CD4-positive, alpha-beta T cell treated with Interleukin-1 beta for 1 hour (primary cell): ENCODE measurements at regions not wholly inside any gene's neighbourhood (a gene's known extent, or its start where the extent isn't known, plus 50 kb on each side); places are given as distances from the start of the nearest gene placed in this dataset.
"Not testable (repeated sequence)": the region's sequence is repeated elsewhere in the genome, so short reads cannot be mapped to it uniquely, and the experiment has no call there.

Experiments used
- DNase-seq, 2 donors: peaks; one replicate each; pipeline ENCODE4 v3.0.0-alpha.2; 2020 to 2022

DNA sequence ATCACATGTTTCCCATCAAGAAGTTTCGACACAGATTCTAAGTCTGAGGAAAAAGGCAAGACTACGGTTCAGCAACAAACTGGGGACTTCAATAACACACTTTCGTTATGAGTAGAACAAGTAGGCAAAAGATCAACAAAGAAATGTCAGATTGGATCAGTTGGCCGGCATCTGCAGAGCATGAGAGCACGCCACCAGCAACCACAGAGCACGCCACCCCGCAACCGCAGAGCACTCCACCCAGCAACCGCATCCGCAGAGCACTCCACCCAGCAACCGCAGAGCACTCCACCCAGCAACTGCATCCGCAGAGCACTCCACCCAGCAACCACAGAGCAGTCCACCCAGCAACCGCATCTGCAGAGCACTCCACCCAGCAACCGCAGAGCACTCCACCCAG, 89.7 kb upstream of the FAM20C start:
- DNase-seq: peak in 1 of 2 donors; percentile 11

DNA sequence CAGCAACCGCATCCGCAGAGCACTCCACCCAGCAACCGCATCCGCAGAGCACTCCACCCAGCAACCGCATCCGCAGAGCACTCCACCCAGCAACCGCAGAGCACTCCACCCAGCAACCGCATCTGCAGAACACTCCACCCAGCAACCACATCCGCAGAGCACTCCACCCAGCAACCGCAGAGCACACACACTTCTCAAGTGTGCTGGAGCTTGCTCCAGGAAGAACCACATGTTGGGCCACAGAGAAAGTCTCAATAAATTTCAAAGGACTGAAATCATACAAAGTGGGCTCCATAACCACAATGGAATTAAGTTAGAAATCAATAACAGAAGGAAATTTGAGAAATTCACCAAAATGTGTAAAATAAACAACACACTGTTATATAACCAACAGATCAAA, 88.4 kb upstream of the FAM20C start:
- not testable (repeated sequence) for DNase-seq

DNA sequence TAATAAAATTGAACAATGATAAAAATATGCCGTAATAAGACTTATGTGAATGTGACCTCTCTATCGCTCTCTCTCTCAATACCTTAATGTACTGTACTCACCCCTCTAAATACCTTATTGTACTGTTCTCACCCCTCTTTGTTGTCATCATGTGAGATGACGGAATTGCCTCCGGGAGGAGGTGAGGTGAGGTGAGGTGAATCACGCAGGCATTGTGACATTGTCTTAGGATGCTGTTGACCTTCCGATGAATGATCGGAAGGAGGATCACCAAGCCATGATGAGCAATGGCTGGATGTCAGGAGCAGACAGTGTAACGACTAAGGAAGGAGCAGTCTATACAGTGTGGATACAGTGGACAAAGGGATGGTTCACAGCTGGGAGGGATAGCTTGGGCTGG, 87.4 kb upstream of the FAM20C start:
- DNase-seq: no peak

DNA sequence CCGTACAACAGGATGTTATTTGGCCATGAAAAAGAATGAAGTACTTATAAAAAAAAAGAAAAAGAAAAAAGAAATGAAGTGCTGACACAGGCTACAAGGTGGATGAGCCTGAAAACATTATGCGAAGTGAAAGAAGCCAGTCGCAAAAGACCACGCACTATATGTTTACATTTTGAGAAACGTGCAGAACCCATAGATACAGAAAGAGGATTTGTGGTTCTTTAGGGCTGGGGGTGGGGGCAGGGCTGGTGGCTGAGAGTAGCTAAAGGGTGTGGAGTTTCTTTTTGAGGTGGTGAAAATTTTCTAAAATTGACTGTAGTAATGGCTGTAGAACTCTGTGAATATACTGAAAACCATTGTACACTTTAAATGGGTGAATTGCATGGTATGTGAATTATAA, 86.0 kb upstream of the FAM20C start:
- DNase-seq: no peak

DNA sequence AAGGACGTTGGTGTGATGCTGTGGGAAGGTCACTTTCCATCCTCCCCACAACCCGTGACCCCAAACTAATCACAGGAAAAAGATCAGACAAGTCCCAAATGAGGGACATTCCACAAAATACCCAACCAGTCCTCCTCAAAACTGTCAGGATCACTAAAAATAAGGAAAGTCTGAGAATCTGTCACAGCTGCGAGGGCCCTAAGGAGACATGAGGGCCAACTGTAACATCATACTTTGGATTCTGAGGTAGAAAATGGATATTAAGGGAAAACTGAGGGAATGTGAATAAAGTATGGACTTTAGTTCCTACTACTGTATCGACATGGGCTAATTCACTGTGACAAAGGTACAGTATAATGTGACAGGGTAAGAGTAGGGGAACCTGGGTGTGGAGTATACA, 85.1 kb upstream of the FAM20C start:
- DNase-seq: no peak

DNA sequence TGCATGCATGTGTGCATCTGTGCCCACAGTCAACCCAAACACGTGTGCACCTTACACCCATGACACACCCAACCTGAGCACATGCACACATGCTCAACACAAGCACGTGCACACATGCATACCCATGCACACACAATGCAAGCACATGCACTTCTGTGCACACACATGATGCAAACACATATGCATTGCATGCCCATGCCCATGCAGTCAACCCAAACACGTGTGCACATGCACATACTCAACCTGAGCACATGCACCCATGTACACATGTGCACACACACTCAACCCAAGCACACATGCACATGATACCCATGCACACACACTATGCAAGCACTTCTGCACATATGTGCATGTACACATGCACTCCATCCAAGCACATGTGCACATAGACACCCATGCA, 84.5 kb upstream of the FAM20C start:
- no peak for DNase-seq

DNA sequence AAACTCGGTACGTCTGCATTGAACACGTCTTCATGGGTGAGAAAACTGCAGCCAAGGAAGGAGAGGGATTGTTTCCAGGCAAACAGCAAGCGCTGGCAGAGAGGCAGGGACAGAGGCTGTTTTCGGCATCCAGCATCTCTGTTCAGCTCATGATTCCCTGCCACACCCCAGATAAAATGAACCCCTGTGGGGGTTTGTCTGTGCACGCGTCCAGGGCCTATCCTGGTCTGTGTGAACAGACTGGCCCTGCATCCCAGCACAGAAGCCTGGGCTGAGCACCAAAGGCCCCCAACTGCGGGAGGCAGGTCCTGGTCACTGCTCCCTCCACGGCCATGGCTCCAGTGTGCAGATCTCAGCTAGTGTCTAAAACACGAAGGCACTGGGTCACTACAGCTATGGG, 83.3 kb upstream of the FAM20C start:
- no peak for DNase-seq

DNA sequence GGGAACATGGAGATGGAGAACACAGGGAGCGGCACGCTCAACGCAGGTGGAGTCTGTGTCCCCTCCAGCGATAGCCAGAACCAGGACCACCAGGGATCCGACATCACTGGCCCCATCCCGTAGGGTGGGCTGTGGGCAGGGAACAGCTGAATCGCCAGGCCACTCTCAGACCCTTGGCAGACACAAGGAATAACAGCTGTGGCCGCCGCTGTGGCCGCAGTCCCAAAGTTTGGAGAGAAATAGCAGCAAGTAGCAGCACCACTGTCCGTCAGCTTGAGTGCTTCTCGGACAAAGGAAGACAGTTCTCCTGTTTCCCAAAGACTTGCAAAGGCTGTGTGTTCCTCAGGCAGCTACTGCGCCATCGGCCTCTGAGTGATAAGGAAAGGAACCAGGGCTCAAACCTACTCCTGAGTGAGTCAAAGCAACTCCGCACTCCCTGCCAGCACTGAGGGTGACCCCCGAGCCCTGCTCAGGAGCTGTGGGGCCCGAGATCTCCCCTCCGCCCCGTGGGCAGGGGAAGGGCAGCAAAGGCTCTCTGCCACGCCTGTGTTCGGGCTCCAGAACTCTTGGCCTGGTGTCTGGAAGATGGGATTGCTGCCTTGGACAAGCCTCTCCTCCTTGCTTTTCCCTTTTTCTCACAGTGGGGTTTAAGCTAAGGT, 82.3 kb upstream of the FAM20C start:
- DNase-seq: no peak

DNA sequence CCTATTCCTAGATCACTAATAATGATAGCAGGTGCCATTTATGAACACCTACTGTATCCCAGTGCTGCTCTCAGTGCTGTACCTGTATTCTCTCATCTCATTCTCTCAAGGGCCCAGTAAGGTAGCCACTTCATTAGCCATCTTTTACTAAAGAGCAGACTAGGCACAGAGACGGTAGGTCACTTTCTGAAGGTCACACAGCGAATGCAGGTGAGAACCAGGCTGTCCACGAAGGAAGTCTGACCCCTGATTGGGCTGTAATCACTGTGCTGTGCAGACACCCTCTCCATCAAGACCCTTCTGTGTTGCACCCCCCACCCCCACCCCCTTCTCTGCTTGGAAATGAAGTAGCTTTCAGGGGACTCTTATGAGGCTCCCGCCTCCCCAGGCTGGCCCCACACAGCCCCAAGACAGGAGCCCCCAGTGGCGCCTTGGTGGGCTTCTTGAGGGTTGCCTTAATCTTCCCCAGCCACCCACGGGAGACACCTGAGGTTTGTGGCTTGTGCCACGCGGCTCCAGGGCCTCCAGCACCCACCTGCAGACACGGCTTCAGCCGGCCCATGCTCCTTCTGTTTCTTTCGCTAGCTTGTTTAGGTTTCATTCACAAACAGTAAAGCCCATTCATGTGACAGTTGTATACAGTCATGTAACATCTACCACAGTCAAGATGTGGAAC, 81.7 kb upstream of the FAM20C start:
- DNase-seq: no peak

DNA sequence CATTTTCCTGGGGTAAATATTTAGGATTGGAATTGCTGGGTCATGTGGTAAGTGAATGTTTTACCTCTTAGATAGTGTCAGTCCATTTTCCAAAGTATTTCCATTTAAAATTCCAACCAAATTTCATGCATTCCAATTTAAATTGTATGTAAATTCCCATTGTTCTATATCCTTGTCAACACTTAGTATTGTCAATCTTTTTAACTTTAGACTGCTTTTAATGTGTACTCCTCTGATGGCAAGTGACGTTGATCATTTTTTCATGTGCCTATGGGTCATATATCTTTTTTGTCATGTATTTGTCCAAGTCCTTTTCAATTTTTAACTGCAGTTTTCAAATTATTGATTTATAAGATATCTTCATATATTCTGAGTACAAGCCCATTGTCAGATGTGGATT, 80.8 kb upstream of the FAM20C start:
- no peak for DNase-seq

DNA sequence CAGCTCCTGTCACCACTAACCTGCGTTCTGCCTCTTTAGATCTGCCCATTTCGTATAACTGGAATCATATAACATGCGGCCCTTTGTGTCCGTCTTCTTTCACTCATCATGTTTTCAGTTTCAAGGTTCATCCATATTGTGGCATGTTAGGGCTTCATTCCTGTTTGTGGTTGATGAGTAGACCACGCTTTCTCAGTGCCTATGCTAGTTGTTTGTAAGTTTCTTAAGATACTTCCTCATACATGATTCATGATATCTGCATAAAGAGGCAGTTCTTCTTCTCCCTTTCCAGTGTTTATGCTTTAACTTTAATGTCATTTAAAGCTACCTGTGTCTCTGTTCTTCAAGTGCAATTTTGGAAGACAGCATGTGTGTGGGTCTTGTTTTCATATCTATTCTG, 79.5 kb upstream of the FAM20C start:
- no peak for DNase-seq

DNA sequence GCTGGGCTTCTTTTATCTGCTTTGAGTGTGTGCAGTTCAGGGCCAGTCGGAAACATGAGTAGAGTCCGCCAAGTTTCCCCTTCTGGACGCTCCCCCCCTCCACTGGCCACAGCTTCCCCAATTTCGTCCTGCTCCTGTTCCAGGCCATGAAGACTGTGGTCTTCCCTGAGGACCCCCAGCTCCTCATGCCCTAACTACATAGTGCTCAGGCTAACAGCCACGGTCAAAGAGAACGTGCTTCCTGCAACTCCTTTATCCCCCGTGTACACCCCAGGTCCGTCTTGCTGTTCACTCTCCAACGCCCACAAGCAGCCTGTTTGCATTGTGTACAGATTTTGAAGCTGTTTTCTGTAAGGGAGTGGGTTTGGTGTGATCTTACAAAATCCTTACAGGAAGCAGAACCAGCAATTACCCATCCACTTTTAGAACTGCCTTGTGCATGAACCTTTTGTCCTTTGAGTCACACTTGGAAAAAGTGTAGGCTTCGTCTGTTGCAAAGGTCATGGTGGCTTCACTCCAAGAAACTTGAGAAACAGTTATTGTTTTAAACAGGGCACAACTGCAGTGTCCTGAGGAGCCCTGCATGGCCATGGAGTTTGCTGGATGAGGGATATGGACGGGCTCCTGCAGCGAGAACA, 77.0 kb upstream of the FAM20C start:
- peak in 1 of 2 donors; percentile 25 for DNase-seq

DNA sequence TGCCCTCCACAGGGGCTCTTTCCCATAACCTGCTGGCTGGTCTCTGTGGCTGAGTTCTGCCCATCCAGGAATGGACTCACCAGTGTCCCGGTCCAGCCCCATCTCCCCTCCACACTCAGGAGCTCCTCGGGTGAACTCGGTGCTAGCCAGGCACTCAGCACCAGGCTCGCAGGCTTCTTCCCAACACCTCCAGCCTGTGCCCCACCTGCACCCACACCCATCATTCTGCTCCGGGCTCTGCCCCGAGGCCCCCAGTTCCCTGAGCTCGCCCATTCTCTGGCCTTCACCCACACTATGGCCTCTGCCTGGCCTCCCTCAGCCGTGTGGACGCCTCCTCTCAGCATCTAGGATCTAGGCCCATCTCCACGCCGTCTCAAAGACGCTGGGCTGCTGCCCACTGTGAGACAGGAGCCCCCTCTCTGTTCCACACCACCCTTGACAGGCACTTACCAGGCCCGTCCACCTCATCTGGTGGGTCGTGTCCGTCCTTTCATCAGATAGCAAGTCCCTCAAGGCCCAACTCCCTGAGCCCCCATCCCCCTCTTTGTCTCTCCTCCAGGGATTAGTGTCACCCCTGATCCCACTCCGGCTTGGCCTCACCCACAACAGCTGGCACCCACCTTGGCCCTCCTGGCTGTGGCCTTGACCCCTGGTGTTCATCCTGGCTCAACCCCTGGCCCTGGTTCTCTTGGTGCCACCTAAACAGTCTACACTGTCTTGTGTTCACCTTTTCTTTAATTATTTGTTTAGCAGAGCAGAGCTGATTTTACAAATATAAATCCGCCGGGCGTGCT, 76.0 kb upstream of the FAM20C start:
- DNase-seq: no peak

DNA sequence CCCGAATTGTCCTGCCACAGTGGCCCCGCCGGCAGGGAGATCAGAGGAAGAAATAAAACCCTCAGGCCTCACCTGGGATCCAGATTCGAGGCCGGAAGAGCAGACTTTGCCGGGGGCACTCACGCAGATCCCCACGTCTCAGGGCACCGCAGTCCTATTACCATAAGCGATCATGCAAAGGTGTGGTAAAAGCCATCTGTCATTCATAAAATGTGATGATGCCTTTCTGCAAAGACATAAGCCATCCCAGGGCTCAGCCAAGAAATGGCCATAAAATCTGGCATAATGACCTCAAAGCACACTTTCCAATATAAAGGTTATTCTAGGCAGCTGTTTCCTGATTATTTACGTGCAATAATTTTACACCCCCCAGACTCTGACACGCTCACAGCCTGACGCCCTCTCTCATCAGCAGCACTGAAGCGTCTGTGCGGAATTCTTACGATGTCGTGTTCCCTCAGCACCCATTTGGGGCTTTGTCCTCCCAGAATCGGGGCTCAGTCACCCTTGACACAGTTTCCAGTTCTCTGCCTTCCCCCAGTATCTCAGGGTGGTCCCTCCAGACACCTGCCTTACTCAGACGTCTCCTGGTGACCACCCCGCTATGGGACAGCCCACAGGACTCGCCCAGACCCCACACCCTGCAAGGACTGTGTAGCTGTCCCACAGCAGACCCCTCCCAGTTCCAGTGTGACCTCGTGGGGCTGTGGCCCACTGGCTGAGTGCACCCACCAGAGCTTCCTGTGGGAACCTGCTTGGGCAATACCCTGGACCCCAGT, 74.3 kb upstream of the FAM20C start:
- DNase-seq: no peak

DNA sequence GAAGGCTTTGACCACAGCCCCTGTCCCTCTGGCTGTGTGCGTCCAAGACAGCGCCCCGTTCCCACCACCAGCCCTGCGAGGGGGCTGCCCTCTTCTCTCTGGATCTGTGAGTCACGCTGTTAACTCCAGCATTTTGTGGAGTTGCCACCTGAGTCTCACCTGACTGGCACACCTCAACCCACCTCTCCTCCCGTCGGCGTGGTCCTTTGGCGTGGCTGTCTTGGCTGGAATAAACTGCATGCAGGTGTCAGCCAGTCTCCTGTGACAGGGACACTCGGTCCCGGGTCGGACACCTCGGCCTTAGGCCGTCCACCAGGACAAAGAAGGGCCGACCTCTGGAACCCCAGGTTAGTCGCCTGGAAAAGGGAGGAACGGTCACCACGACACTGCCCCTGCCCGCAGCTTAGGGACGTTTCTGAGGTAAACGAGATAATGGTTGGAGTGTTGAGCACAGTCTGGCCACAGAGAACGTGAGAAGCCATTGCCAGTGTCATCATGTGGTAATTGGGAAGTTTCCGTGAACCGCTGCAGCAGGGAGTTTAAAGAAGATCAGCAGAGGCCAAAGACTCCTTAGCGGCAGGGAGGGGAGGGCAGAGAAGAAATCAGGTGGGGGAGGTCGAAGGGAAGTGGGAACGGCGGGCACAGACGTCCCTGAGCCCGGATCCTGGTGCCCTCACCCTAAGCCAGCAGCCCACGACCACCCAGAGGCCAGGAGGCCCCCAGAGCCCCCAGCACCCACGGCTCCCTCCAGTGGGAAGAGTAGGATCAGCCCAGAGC, 73.6 kb upstream of the FAM20C start:
- no peak for DNase-seq

DNA sequence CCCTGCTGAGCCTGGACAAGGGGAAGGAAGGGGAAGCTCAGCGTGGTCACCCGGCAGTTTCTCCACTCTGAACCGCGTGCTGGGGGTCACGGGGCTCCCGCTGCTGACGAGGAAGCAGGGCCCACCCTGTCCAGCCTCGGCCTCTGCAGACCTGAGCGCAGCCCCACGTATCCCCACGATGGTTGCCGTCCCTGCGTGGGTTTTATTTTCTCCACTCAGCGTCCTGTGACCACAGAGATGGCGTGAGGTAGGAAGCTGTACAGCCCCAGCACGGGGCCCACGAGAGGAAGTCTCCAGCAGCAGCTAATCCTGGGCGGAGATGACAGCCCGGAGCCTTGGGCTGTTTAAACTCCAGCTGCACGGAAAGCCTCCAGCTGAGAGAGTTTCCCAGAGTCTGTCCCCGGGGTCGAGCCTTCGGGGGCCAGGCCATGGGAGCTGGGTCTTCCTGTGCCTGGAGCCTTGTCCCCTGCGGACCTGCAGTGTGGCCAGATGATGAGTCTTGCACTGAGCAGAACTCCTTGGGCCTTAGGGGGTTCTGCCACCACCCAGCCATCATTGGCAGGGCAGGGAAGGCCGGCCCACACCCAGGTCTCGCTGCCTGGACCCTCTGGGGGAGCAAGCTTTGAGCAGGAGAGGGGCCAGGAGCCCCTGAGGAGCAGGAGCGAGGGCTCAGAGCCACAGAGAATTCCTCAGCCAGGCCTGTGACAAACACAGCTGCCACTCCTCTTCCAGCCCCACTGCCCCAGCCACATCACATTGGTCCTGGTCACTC, 72.8 kb upstream of the FAM20C start:
- DNase-seq: peak in 1 of 2 donors; percentile 21

DNA sequence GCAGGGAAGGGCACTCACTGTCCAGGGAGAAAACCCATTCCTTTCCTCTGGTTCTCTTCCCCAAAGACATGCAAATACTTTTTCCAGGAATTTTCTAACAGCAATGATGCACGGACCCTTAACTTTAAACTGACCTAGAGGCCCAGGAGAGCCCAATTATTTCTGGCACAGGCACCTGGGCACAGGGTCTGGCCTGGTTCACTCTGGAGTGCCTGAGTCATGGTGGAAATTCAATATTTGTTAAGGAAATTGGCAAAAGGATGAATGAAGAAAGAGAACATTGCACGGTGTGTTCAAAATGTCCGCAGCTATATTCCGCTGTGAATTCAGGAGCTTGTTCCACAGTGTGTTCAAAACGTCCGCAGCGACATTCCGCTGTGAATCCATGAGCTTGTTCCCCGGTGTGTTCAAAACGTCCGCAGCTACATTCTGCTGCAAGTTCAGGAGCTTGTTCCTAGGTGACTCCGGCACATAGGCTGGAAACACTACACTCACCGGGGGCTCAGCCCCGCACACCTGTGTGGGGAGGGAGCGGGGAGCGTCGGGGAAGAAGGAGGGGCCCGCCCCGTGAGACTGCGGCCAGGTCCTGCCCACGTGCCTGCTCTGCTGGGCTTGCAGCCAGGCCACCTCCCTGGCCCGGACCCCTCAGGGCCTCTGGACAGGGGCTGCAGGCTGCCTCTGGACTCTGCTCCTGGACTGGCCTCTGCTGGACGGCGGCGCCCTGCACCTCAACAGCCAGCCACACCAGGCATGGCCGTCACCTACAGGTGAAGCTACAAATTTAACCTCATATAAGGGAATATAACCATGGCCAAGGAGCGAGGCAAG, 72.0 kb upstream of the FAM20C start:
- no peak for DNase-seq

DNA sequence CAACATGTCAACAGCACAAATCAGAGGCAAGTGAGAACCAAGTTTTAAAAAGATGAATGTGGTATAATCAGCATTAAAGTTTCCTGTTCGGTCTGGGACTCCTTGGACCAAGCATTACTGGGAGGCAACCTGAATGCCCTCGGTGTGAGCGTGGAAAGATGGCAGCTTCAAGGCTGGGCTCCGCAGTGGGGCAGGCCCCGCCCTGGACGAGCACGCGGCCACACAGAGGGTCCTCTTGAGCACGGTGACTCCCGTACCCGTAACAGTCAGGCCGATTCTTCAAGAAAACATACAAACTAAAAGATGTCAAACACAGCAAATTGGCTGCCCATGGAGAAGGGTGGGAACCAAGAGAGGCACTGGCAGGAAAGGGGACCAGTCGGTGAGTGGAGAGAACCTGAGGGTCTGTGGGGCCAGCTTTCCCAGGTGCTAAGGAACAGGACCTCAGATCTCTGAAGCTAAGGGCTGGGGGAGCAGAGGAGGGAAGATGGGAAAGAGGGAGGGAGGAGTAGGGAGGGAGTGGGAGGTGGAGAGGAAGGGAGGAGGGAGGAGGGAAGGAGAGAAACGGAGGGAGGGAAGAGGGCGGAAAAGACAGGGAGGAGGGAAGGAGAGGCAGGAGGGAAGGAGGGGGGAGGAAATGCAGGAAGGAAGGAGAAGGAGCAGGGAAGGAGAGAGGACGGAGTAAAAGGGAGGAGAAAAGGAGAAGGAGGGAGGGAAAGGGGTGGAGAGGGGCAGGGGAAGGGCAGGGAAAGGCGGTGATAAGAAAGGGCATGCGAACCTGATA, 71.2 kb upstream of the FAM20C start:
- DNase-seq: no peak

DNA sequence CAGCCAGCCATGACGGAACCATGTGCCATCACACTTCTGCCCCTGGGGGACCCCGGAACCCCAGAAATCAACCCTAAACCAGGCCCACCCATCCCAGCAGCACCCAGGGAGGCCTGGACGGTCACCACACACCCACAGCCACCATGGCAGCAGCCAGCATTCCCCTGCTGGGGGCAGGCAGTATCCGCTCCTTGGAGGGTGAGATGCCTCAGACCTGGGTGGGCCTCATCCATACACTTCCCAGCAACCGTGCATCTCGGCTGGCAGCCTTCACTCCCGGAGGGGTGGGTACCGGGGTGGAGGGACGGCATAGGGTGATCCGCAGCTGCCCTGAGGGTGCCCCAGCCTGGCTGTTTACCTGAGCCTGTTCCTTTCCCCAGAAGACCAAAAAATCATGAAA, 69.1 kb upstream of the FAM20C start:
- no peak for DNase-seq
